Right lung (tissue), 2 donors: ENCODE measurements at regions not wholly inside any gene's neighbourhood (a gene's known extent, or its start where the extent isn't known, plus 50 kb on each side); places are given as distances from the start of the nearest gene placed in this dataset.
"Not testable (repeated sequence)": the region's sequence is repeated elsewhere in the genome, so short reads cannot be mapped to it uniquely, and the experiment has no call there.

ENCODE experiments used
- DNase-seq, 2 donors: peaks; one replicate each; pipeline ENCODE4 v3.0.0-alpha.2; 2013

DNA sequence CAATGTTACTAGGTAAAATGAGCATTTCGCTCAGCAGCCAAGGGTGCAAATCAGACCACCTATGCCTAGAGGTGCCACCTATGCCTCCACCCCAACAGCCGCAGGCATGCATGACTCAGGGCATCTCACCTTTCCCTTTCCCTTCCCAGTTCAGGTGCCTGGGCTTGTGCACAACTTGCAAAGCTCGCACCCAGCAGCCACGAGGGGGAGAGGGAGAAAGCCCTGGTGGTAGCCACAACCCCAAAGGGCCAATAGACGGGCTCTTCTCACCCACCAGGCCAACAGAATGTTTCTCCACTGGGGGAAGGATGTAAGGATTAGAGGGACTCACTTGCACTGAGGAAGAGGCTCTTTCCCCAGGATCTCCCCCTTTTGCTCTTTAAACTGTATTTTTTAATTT, 462.3 kb upstream of the PCDH15 start:
- no peak for DNase-seq

- DNase-seq = no peak
Measured at GRCh38 chr10:55242544-55242943, 441.5 kb upstream of the PCDH15 start.

- DNase-seq = no peak
Measured at GRCh38 chr10:55237462-55237861, 436.4 kb upstream of the PCDH15 start.

- DNase-seq = no peak
Measured at GRCh38 chr10:55233505-55233904, 432.5 kb upstream of the PCDH15 start.

DNA sequence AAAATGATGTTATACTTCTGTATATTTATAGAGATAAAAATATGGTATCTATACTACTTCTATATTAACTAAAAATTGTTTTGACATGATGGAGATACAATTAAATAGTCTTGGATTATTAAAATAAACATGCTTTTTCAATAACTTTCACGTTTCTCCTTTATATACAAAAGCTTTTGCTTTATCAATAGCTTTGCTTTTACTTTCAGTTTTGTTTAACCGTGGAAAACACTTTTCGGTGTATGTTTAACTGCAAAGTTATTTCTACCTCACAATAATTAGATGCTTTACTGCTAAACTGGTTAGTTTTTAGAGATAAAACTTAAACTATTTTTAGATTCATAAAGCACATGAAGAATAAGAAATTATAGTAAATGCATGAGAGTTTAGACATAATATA, 432.1 kb upstream of the PCDH15 start:
- no peak for DNase-seq

DNA sequence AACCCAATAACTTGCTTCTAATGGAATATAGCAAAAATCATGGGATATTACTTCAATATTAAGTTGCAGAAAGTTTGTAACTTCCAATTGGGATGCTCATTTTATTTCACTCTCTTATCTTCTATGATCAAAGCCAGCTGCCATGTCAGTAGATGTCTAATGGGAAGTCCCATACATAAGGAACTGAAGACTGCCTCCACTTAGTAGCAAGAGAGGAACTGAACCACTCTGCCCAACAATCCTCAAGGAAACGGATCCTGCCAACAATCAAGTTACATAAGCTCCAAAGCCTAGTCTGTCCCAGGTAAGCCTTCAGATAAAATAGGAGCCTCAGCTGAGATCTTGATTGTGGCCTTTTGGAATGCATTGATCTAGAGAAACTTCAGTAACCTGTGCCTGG, 431.5 kb upstream of the PCDH15 start:
- no peak for DNase-seq

DNA sequence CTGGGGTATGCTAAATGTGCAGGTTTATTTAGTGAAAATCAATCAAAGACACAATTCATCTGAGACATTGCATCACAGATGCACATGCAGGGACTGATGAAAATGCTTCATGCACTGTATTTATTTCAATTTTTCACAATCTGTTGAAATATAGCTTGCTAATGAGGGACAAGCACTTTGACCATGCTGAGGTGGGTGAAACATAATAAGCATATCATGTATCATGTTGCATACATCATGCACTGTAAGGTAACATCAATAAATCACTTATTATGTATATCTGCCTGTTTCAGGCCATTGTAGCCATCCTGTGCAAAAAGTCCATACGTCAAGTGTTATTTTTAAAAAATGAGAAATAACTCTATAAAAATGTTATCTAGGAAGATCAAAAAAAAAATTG, 426.9 kb upstream of the PCDH15 start:
- DNase-seq = no peak

DNA sequence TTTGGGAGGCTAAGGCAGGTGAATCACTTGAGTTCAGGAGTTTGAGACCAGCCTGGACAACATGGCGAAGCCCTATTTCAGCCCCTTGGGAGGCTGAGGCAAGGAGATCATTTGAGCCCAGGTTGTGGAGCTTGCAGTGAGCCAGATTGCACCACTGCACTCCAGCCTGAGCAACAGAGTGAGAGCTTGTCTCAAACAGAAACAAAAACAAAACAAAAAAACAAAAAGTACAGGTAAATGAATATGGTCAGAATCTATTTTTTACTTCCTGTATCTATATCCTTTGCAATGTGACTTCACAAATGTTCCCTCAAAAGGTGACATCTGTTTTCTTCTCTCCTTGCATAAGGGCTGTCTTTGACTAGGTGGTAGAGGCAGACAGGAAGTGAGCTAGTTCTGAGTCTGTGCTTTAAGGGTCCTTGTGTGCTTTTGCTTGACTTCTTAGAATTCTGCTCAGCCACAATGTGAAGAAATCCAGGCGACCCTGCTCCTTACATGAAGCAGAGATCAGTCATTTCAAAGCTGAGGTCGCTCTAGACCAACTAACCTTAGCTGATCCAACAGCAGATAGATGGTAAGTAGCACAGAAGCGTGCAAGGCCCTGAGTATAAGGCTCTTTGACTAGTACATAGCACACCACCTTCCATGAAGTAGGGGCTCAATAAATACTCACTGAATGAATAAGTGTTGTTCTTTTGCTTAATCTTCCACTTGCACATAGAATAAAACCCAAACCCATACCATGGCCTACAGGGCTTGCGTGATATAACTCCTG, 423.2 kb upstream of the PCDH15 start:
- no peak for DNase-seq

DNA sequence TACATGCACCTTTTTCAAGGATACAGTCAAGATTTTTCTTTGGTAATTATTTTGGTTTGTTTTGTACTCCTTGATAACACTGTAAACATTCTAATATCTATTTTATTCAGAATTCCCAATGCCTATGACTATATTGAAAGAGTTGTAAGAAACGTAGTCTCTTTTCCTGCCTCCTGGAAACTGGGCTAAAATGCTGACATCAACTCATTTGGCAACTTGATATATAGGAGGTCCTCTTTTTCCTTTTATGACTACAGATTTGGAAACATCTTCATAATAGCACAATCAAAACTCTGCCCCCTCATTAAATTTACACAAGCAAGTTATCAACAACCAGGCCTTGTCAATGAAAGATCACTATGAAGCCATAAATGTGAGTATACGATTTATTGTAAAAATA, 422.3 kb upstream of the PCDH15 start:
- no peak for DNase-seq

DNA sequence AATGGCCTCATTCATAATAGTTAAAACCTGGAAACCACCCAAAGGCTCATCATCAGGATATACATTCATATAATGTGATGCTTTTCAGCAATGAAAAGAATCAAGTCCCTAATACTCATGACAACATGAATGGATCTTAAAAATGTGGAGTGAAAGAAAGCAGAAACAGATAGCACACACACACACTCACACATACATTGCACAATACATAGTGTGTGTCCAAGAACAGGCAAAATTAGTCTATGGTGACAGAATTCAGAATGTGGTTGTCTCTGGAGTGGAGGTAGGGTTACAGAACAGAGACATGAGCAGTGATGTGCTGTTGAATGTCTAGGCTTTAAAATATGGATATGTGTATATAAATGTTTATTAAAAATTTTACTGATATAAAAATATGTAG, 419.9 kb upstream of the PCDH15 start:
- DNase-seq = no peak

DNA sequence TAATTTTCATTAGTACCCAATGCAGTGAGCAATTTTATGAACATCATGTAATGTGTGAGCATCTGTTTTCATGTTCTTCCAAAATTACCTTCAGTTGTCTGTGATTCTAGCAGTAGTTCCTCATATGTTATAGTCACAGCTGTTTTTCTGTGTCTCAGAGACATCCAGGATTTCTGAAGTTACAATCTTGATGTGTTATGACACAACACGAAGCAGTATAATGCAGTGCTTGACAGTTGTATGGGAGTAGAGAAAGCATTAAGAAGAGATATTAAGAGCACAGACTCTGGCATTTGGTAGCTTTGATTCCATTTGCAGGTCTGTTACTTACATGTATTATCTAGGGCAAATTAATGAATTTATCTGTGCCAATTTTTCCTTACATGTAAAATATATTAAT, 414.7 kb upstream of the PCDH15 start:
- DNase-seq = no peak

DNA sequence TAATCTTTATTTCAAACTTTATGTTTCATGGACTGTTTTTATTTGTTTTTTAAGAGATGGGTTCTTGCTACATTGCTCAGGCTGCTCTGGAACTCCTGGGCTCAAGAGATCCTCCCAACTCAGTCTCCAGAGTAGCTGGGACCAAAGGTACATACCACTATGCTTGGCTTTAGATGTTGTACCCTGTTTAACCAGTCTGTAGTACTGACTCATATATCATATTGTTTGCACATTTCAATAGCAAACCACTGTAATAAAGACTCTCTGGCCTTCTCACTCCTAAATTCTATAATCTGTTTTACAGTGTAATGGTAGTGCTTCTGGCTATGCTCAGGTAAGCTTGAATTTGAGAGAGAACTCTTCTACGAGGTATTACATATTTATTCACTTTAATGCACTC, 413.6 kb upstream of the PCDH15 start:
- no peak for DNase-seq

DNA sequence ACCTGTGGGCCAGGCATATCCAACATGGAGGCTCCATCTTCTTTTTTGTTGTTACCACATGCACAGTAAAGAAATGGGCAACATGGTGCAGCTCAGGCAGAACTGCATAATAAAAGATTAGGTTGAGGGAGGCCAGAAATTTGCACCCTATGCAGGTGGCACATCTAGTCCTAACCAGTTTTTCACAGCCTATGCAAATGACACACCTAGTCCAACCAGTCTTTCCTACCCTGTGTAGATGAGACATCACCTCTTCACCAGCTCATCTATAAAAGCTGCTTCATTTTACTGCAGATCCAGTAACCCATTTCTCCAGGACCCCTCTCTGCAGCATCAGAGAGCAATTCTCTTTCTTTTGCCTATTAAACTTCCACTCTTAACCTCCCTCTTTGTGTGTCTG, 411.0 kb upstream of the PCDH15 start:
- DNase-seq = no peak

GRCh38 chr10:55203874-55204273, 402.8 kb upstream of the PCDH15 start:
- no peak for DNase-seq

DNA sequence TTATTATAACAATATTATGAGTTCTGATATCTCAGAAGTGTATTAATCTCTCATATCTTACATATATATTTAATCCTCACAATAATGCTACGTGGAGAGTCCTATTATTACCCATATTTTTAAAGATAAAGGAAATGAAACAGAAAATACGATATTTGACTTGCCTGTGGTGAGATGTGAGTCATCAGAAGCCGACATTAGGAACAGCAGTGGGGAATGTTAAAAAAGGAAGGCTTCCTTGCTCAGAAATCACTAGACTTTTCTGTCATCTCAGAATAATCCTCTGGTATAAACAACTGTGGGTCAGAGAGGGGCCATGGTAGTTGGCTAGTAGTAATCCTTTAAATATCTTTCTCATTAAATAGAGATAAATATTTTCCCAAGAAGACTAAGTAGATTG, 402.3 kb upstream of the PCDH15 start:
- no peak for DNase-seq

DNA sequence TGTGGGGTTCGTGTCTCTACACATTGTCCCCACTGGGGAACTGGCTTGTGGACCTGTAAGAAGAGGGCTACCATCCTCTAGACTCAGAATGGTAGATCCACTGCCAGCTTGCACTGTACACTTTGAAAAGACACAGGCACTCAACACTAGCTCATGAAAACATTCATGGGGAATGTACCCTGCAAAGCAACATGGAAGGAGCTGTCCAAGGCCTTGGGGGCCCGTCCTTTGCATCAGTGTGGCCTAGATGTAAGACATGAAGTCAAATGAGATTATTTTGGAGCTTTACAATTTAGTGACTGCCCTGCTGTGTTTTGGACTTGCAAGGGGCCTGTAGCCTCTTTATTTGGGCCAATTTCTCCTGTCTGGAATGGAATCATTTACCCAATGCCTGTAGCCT, 399.0 kb upstream of the PCDH15 start:
- no peak for DNase-seq

DNA sequence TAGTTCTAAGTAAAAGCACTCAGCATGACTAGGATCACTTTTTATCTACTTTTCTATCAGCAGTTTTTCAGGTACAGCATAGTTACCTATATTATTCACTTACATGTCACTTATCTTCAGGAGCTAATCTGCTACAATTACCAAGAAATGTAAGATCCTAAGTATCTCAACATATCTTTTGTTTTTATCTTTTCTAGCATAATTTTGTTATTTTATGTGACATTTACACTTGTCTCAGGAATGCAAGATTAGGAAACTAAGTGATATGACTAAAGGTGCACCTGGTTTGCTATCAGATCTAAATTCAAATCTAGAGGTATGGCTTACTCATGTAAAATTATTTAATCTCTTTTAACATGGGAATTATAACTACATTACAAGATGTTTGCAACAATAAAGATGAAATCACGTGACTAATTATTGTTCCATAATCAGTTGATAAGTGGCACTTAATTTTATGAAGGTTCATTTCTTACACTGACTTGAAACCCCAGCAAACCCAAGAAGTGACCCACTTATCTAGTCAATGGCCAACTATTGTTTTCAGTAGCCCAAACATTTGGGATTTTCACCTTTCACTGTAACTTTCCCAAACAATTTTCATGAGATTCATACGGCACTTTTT, 390.3 kb upstream of the PCDH15 start:
- DNase-seq = no peak

DNA sequence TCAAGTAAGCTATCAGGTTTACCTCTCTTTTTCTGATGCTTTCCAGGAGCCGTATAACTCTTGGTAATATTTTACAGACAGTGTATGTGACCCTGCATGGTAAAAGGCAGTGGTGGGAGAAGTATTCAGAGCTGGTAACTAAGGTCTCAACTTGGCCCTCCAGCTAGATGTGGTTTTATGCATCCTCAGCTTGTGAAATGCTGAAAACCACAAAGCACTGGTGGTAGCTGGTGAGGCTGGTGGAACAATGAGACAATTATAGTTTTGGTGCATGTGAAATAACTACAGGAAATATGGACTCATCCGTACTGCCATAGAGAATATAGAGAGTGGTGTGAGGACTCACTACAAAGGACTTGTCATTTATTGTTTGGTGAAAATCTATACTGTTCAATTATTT, 383.0 kb upstream of the PCDH15 start:
- DNase-seq = no peak

DNA sequence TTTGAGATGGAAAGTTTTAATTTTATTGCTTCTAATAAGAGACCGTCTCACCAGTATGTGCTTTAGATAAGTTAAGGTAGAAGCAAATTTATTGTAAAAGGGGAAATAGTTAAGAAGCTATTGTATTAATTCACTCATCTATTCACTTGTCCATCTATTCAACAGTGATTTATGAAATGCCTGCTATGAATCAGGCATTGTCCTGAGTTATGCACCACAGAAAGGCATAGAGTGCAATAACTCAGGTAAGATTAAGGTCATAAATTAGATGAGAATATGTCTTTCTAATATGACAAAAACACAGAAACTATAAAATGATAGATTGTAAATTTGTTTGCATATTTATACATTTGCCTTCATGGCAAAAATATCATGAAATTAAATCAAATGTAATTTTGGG, 379.3 kb upstream of the PCDH15 start:
- no peak for DNase-seq

- DNase-seq = no peak
Measured at GRCh38 chr10:55174419-55174818, 373.4 kb upstream of the PCDH15 start.

DNA sequence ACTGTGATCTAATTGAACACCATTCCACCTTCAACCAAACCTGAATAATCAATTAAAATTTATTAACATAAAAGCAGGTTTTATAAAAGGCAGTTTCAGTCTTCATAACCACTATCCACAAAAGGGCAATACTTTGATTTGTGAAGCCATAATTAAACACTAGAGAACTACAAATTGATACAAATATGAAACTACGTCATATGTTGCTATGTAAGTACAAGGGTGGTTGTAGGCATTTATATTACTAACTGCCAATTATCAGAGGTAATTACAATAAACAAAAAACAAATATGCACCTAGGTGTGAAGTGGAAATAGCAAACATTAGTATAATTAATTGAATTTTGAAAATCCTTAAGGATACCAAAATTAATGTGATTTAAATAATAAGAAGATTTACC, 368.5 kb upstream of the PCDH15 start:
- no peak for DNase-seq

- DNase-seq = no peak
Measured at GRCh38 chr10:55168343-55168742, 367.3 kb upstream of the PCDH15 start.

DNA sequence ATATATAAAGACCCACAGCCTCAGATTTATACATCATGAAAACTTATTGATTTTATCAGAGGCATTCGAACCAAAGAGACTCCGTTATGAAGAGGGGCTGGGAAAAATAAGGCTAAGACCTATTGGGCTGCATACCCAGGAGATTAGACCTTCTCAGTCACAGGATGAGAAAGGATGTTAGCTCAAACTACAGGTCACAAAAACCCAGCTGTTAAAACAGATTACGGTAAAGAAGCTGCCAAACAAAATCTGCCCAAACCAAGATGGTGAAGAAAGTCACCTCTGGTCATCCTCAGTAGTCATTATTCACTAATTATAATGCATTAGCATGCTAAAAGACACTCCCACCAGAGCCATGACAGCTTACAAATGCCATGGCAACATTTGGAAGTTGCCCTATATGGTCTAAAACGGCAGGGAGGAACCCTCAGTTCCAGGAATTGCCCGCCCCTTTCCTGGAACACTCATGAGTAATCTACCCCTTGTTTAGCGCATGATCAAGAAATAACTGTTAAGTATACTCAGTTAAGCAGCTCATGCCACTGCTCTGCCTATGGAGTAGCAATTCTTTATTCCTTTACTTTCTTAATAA, 362.5 kb upstream of the PCDH15 start:
- no peak for DNase-seq

DNA sequence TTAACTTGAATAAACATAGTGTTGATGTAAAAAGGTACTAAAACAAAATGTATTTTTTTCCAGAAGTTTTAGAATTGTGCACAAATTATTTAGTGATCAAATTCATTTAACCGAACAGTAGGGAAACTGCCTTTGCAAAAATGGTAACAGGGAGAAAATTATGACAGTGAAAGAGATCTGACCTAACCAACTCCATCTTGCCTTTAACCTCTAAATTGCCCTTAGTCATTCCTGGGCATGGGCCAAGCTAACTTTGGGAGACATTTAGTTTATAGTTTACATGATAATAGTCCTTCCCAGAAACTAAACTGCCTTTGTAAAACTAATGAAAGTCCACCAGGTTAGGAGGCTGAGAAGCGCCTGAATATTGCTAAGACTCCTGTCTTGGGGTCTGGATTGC, 361.3 kb upstream of the PCDH15 start:
- not testable (repeated sequence) for DNase-seq
